NT2/D1 (cell line): ENCODE measurements at regions not wholly inside any gene's neighbourhood (a gene's known extent, or its start where the extent isn't known, plus 50 kb on each side); places are given as distances from the start of the nearest gene placed in this dataset.

ENCODE experiments used
- DNase-seq: peaks from one replicate; pipeline ENCODE4 v3.0.0-alpha.2; 2011; ENCODE audit warnings: low read depth, low spot score
- H3K27me3 ChIP-seq: 2 replicates; pipeline ENCODE4 v1.6.0; 2011; ENCODE audit warnings: mild to moderate bottlenecking; ENCODE audit not compliant: insufficient read length, insufficient read depth
- H3K36me3 ChIP-seq: 2 replicates; pipeline ENCODE4 v1.6.1; 2011; ENCODE audit warnings: mild to moderate bottlenecking, low read length, mixed read lengths; ENCODE audit not compliant: insufficient read depth, insufficient read length
- H3K4me1 ChIP-seq: 2 replicates; pipeline ENCODE4 v1.5.1; 2011; ENCODE audit not compliant: insufficient read depth, insufficient read length
- H3K4me3 ChIP-seq: 2 replicates; pipeline ENCODE4 v1.5.1; 2011; ENCODE audit warnings: low read depth; ENCODE audit not compliant: insufficient read length
- H3K9ac ChIP-seq: 2 replicates; pipeline ENCODE4 v1.6.0; 2011; ENCODE audit warnings: low read depth; ENCODE audit not compliant: insufficient read length
- H3K9me3 ChIP-seq: 2 replicates; pipeline ENCODE4 v1.5.1; 2011; ENCODE audit warnings: mild to moderate bottlenecking, low read length; ENCODE audit not compliant: insufficient read depth
- SUZ12 ChIP-seq: IDR thresholded peaks from 2 replicates; pipeline ENCODE4 v1.6.1; 2011; ENCODE audit not compliant: insufficient read length, insufficient read depth; ENCODE audit errors: extremely low read depth
- YY1 ChIP-seq: IDR thresholded peaks from 2 replicates; pipeline ENCODE4 v1.6.1; 2011; ENCODE audit not compliant: insufficient read length, insufficient read depth
- ZNF274 ChIP-seq: IDR thresholded peaks from 2 replicates; pipeline ENCODE4 v1.6.1; 2011; ENCODE audit warnings: mild to moderate bottlenecking, low read depth, low read length

DNA sequence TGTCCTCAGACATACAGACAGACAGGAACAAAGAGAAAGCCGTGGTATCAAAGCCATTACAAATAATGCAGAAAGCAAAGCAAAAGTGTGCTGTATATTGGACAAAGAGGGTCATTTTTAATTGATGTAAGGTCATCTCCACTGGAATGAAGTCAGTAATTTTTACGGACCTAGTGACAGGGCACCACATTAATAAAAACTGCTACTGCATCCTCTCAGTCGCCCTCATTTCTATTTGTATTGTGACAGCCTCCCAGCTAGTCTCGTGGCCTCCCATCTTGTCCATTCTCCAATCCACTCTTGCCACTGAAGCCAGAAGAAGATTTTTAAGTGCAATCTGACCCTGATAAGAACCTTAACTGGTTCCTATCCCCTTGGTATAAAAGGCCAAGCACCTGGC, 132.4 kb downstream of the NUAK1 start:
- Histone ChIP-seq H3K4me3 (no peak overlapping the region), H3K4me1 (peaks cover 2% of the 10 kb centered on the region), H3K27me3 (no peaks in the 10 kb centered on the region), H3K36me3 (no peaks in the 10 kb centered on the region), H3K9me3 (peaks cover 14% of the 10 kb centered on the region; the same call in 1 of the 2 replicates), H3K9ac (no peak overlapping the region)
- no peak for DNase-seq
- no peak for TF ChIP-seq SUZ12
- no peak for TF ChIP-seq YY1
- no peak for TF ChIP-seq ZNF274

DNA sequence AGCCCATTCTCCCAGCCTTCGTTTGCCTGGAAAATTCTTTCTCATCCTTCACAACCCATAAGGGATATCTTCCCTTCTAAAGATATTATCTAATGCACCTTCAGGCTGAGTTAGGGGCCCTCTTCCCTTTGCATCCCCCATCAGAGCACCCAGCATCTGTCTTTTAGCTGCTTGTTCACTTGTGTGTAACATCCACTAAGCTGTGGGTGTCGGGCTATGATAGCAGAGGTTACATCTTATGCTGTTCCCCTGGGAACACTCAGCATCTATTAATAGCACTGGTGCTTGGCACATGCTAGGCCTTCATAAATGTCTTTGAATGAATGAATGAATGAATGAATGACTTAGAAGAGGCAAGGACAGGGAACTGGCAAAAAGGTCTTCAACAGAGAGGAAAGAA, 131.8 kb downstream of the NUAK1 start:
- DNase-seq, result no peak
- H3K9me3 ChIP-seq, result peaks cover 14% of the 10 kb centered on the region; the same call in 1 of the 2 replicates
- no peak overlapping the region for H3K4me3 ChIP-seq
- H3K4me1 ChIP-seq, result no peaks in the 10 kb centered on the region
- no peaks in the 10 kb centered on the region for H3K36me3 ChIP-seq
- no peak overlapping the region for H3K9ac ChIP-seq
- TF ChIP-seq SUZ12 (no peak), YY1 (no peak), ZNF274 (no peak)
- H3K27me3 ChIP-seq, result no peaks in the 10 kb centered on the region

- Histone ChIP-seq H3K4me3 (no peak overlapping the region), H3K27me3 (no peaks in the 10 kb centered on the region), H3K9ac (no peak overlapping the region), H3K36me3 (no peaks in the 10 kb centered on the region), H3K9me3 (no peaks in the 10 kb centered on the region), H3K4me1 (no peaks in the 10 kb centered on the region)
- TF ChIP-seq YY1 (no peak), SUZ12 (no peak), ZNF274 (no peak)
- no peak for DNase-seq
These were observed 128.0 kb downstream of the NUAK1 start for GRCh38 chr12:106010741-106011140.
